H1 (cell line): ENCODE measurements at regions not wholly inside any gene's neighbourhood (a gene's known extent, or its start where the extent isn't known, plus 50 kb on each side); places are given as distances from the start of the nearest gene placed in this dataset.

Experiments
- CTCF ChIA-PET: fragments of 300-600 bp; sonication (Branson Sonifier 250); formaldehyde crosslinking; loops from one replicate; lab custom pipeline; 2021; ENCODE audit not compliant: partially characterized antibody; lab: Charles Lee
- POLR2A ChIA-PET: fragments of 300-600 bp; sonication (Branson Sonifier 250); formaldehyde crosslinking; loops from one replicate; lab custom pipeline; 2021; ENCODE audit warnings: inconsistent platforms; ENCODE audit not compliant: partially characterized antibody; lab: Charles Lee
- DNase-seq, 2 experiments: peaks; one replicate each; pipeline versions ENCODE4 v3.0.0 to v3.0.0-alpha.2; 2010 to 2022; ENCODE audit warnings: low spot score in 2 of 2, low read depth in 1 of 2, mixed read lengths in 1 of 2
- FAIRE-seq: peaks from 2 replicates; lab custom pipeline; 2011; peaks lifted over from hg19 to GRCh38; lab: Jason Lieb, UNC
- H2AFZ ChIP-seq: 2 replicates; pipeline ENCODE4 v1.8.1; 2012; ENCODE audit warnings: low read length, inconsistent platforms
- H2AK5ac ChIP-seq: 2 replicates; pipeline ENCODE4 v1.6.1; 2013; ENCODE audit warnings: low read depth, low read length
- H2BK120ac ChIP-seq: replicated peaks from 2 replicates; pipeline ENCODE3; 2013; ENCODE audit warnings: low read depth, low read length, inconsistent platforms
- H2BK12ac ChIP-seq: 2 replicates; pipeline ENCODE4 v1.6.1; 2013; ENCODE audit warnings: low read depth, low read length
- H2BK15ac ChIP-seq: 2 replicates; pipeline ENCODE4 v1.6.1; 2013; ENCODE audit warnings: low read length
- H2BK20ac ChIP-seq: 2 replicates; pipeline ENCODE4 v1.6.1; 2013; ENCODE audit warnings: low read length
- H2BK5ac ChIP-seq: 2 replicates; pipeline ENCODE4 v1.6.1; 2013; ENCODE audit warnings: low read depth, low read length
- H3K14ac ChIP-seq: 2 replicates; pipeline ENCODE4 v1.6.1; 2013; ENCODE audit warnings: inconsistent platforms; ENCODE audit not compliant: insufficient read length
- H3K18ac ChIP-seq: 2 replicates; pipeline ENCODE4 v1.6.1; 2013; ENCODE audit warnings: low read length; ENCODE audit errors: extremely low read depth
- H3K23ac ChIP-seq: 2 replicates; pipeline ENCODE4 v1.6.1; 2013; ENCODE audit warnings: inconsistent platforms; ENCODE audit not compliant: insufficient read length
- H3K23me2 ChIP-seq: 2 replicates; pipeline ENCODE4 v1.6.1; 2013; ENCODE audit warnings: low read depth, low read length
- H3K27ac ChIP-seq: 2 replicates; pipeline ENCODE4 v1.6.1; 2011; ENCODE audit warnings: low read depth, low read length, inconsistent platforms
- H3K27me3 ChIP-seq, 4 experiments: replicated peaks in 1 of 4; 1 replicate in 1 of 4; 2 replicates in 3 of 4; pipeline versions ENCODE4 v1.6.1 to v1.8.1; 2011 to 2013; ENCODE audit warnings: low read length in 3 of 4, mild to moderate bottlenecking in 3 of 4, inconsistent platforms in 2 of 4, mixed read lengths in 2 of 4, moderate library complexity in 1 of 4; ENCODE audit not compliant: control insufficient read depth in 3 of 4, insufficient read depth in 3 of 4; ENCODE audit errors: extremely low read depth in 1 of 4
- H3K36me3 ChIP-seq, 4 experiments: 2 replicates each; pipeline versions ENCODE4 v1.6.1 to v1.8.1; 2011 to 2013; ENCODE audit warnings: mild to moderate bottlenecking in 4 of 4, low read length in 3 of 4, moderate library complexity in 2 of 4, control low read depth in 1 of 4, inconsistent platforms in 1 of 4; ENCODE audit not compliant: insufficient read depth in 4 of 4, control insufficient read depth in 2 of 4
- H3K4ac ChIP-seq: replicated peaks from 2 replicates; pipeline ENCODE3; 2013; ENCODE audit warnings: low read length, low read depth, mixed read lengths, inconsistent platforms; ENCODE audit not compliant: insufficient read length
- H3K4me1 ChIP-seq, 4 experiments: replicated peaks in 1 of 4; 1 replicate in 1 of 4; 2 replicates in 3 of 4; pipeline versions ENCODE4 v1.6.1 to v1.8.1; 2011 to 2013; ENCODE audit warnings: low read length in 3 of 4, inconsistent platforms in 2 of 4, mixed read lengths in 1 of 4; ENCODE audit not compliant: insufficient read depth in 4 of 4, control insufficient read depth in 3 of 4
- H3K4me2 ChIP-seq, 2 experiments: 2 replicates each; pipeline versions ENCODE4 v1.6.1 to v1.8.1; 2011 to 2013; ENCODE audit warnings: low read depth in 2 of 2, low read length in 2 of 2, control low read depth in 1 of 2, inconsistent platforms in 1 of 2, mild to moderate bottlenecking in 1 of 2; ENCODE audit not compliant: insufficient read depth in 1 of 2
- H3K4me3 ChIP-seq, 4 experiments: fragments of 200-600, 300-600 bp in 1 of 4; sonication (generic), shearing (Covaris generic), sonication (Bioruptor Twin) in 1 of 4; 2 replicates each; pipeline versions ENCODE4 v1.5.1 to v1.8.1; 2011 to 2016; ENCODE audit warnings: low read length in 4 of 4, low read depth in 3 of 4, control low read depth in 2 of 4, inconsistent platforms in 2 of 4, mild to moderate bottlenecking in 2 of 4, mixed read lengths in 1 of 4, moderate library complexity in 1 of 4; ENCODE audit not compliant: insufficient read depth in 2 of 4; ENCODE audit errors: extremely low read depth in 1 of 4
- H3K56ac ChIP-seq: replicated peaks from 2 replicates; pipeline ENCODE3; 2013; ENCODE audit warnings: low read depth, mild to moderate bottlenecking, mixed read lengths, low read length, inconsistent platforms; ENCODE audit not compliant: insufficient read length
- H3K79me1 ChIP-seq: 2 replicates; pipeline ENCODE4 v1.6.1; 2013; ENCODE audit warnings: low read depth, low read length, control low read depth
- H3K79me2 ChIP-seq, 2 experiments: 2 replicates each; pipeline versions ENCODE4 v1.6.1 to v1.8.1; 2012 to 2013; ENCODE audit warnings: low read length in 2 of 2, mild to moderate bottlenecking in 2 of 2, inconsistent platforms in 1 of 2; ENCODE audit not compliant: insufficient read depth in 2 of 2, control insufficient read depth in 1 of 2
- H3K9ac ChIP-seq, 4 experiments: replicated peaks in 1 of 4; 1 replicate in 1 of 4; 2 replicates in 3 of 4; pipeline versions ENCODE4 v1.6.1 to v1.8.1; 2011 to 2013; ENCODE audit warnings: low read depth in 3 of 4, low read length in 3 of 4, control low read depth in 2 of 4, mild to moderate bottlenecking in 2 of 4, moderate library complexity in 2 of 4, inconsistent platforms in 1 of 4; ENCODE audit errors: extremely low read depth in 1 of 4
- H3K9me3 ChIP-seq, 2 experiments: 2 replicates each; pipeline versions ENCODE4 v1.6.1 to v1.8.1; 2012 to 2013; ENCODE audit warnings: mild to moderate bottlenecking in 2 of 2, moderate library complexity in 2 of 2, control low read depth in 1 of 2, inconsistent platforms in 1 of 2, low read depth in 1 of 2, low read length in 1 of 2, mixed read lengths in 1 of 2; ENCODE audit not compliant: insufficient read depth in 2 of 2
- H4K20me1 ChIP-seq, 2 experiments: replicated peaks in 1 of 2; 2 replicates each; pipeline versions ENCODE3 to v1.8.1; 2011 to 2013; ENCODE audit warnings: inconsistent platforms in 2 of 2, low read length in 2 of 2, mild to moderate bottlenecking in 1 of 2; ENCODE audit not compliant: insufficient read depth in 2 of 2, control insufficient read depth in 1 of 2
- H4K5ac ChIP-seq: 2 replicates; pipeline ENCODE4 v1.6.1; 2013; ENCODE audit warnings: low read length, low read depth, mixed read lengths, inconsistent platforms; ENCODE audit not compliant: insufficient read length
- H4K8ac ChIP-seq: 2 replicates; pipeline ENCODE4 v1.8.0; 2013; ENCODE audit warnings: mild to moderate bottlenecking, moderate library complexity, low read length, inconsistent platforms; ENCODE audit not compliant: insufficient read depth; ENCODE audit errors: extremely low read depth
- H4K91ac ChIP-seq: replicated peaks from 2 replicates; pipeline ENCODE3; 2013; ENCODE audit warnings: low read length, mixed read lengths, inconsistent platforms; ENCODE audit not compliant: insufficient read length
- ATF3 ChIP-seq: IDR thresholded peaks from 2 replicates; pipeline ENCODE4 v1.6.1; 2011; ENCODE audit warnings: low read depth, mild to moderate bottlenecking, low read length; ENCODE audit not compliant: insufficient read depth
- CBX5 ChIP-seq: fragments of 300-800, 300-1000 bp; sonication (generic); IDR thresholded peaks from 2 replicates; pipeline ENCODE4 v1.7.1; 2016; ENCODE audit warnings: antibody characterized with exemption, low read length, low read depth
- CHD2 ChIP-seq: IDR thresholded peaks from 2 replicates; pipeline ENCODE4 v1.6.1; 2012; ENCODE audit warnings: low read length, improper control_type of control experiment
- SP1 ChIP-seq: IDR thresholded peaks from 2 replicates; pipeline ENCODE4 v1.6.1; 2011; ENCODE audit warnings: low read depth, low read length
- WGBS, 2 experiments: shearing (Covaris generic) in 1 of 2; methylation state at CpG; one replicate each; pipeline versions ENCODE4 v1.1.6 to v1.1.7; 2013 to 2015; ENCODE audit warnings: low lambda C conversion rate in 2 of 2, mixed read lengths in 2 of 2, inconsistent platforms in 1 of 2, low coverage in 1 of 2, missing lambda C conversion rate in 1 of 2; ENCODE audit not compliant: insufficient replicate concordance in 2 of 2, insufficient coverage in 1 of 2, insufficient read length in 1 of 2; ENCODE audit errors: extremely low coverage in 1 of 2, missing lambda C conversion rate in 1 of 2; 5-methylcytosine and 5-hydroxymethylcytosine counted together

- POLR2A ChIA-PET: no interaction called here
- no peak overlapping the region for H4K5ac ChIP-seq
- H4K91ac ChIP-seq: no peak overlapping the region
- H3K4ac ChIP-seq: no peak overlapping the region
- no peaks in the 10 kb centered on the region for H3K27me3 ChIP-seq
- 89% methylated on average over 2 of the region's 2 CpGs; no CpG with 5 or more reads in 1 of the 2 experiments for WGBS, 2 experiments
- no peak overlapping the region for H2BK15ac ChIP-seq
- H2BK5ac ChIP-seq: no peak overlapping the region
- no peak overlapping the region for H3K23ac ChIP-seq
- H3K9me3 ChIP-seq: no peaks in the 10 kb centered on the region
- H4K20me1 ChIP-seq: no peaks in the 10 kb centered on the region
- H2AK5ac ChIP-seq: no peak overlapping the region
- no peak for TF ChIP-seq SP1
- TF ChIP-seq CHD2: no peak
- TF ChIP-seq ATF3: no peak
- TF ChIP-seq CBX5: no peak
- no peaks in the 10 kb centered on the region for H3K23me2 ChIP-seq
- H3K79me2 ChIP-seq: no peaks in the 10 kb centered on the region
- H3K4me2 ChIP-seq: no peak overlapping the region
- CTCF ChIA-PET: interaction anchor here (0.6 to 4.4 kb wide), 11 partner anchors 8 to 780 kb away, joined by 3 to 19 read pairs (median 3); no protein-coding TSS in a partner anchor
- FAIRE-seq: no peak
- H3K4me3 ChIP-seq: no peak overlapping the region
- no peaks in the 10 kb centered on the region for H3K79me1 ChIP-seq
- H3K27ac ChIP-seq: no peak overlapping the region
- H2BK12ac ChIP-seq: no peak overlapping the region
- no peak overlapping the region for H3K14ac ChIP-seq
- H3K4me1 ChIP-seq: no peaks in the 10 kb centered on the region
- no peak overlapping the region for H3K18ac ChIP-seq
- H2AFZ ChIP-seq: no peak overlapping the region
- H2BK20ac ChIP-seq: no peak overlapping the region
- no peak overlapping the region for H3K56ac ChIP-seq
- no peak overlapping the region for H4K8ac ChIP-seq
- no peak overlapping the region for H3K9ac ChIP-seq
- no peak overlapping the region for H2BK120ac ChIP-seq
- H3K36me3 ChIP-seq: no peaks in the 10 kb centered on the region
- DNase-seq: no peak
Observed at GRCh38 chr3:168888781-168889180, 774.7 kb downstream of the MECOM start.
